GM20431 (cell line): ENCODE measurements at regions not wholly inside any gene's neighbourhood (a gene's known extent, or its start where the extent isn't known, plus 50 kb on each side); places are given as distances from the start of the nearest gene placed in this dataset.

Experiments used
- in situ Hi-C: fragments of 300-500 bp; cut with MseI, MboI; formaldehyde crosslinking; loops from one replicate; pipeline ENCODE4 v1.15.0; 2020; ENCODE audit warnings: low sequenced_read_pairs; ENCODE audit not compliant: unreplicated experiment

DNA sequence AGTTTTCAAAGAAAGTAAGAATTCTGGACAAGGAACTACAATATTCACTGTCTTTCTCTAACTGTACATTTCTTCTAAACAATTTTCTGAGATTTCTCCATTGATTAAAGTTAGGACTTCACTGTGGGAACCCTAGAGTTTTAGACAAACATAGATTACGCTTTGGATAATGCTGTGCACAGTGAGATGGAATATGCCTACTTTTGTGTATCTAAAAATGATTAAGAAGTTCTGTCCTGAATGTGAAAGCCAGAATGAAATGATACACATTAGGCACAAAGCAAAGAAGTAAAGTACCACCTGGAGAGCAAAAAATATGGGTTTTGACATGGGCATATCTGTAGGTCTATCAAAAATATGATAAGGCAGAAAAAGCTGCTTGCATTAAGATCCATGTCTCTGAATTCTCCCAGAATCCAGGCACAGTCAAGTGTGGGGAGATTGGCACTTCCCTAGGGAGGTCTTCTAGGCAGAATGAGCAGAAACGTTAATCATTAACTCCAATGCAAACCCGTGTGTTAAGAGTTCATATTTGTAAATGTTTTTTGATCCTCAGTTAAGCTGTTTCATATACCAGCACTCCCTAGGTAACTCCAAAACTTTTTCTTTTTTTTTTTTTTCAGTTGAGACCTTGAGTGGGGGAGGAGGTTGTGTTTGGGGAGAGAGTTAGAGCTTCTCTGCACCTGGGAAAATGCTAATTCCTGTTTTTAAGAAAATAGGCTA lies 467.1 kb downstream of the LMO4 start:
- in situ Hi-C loops = no loop called here

GRCh38 chr1:87796471-87796901 lies 467.8 kb downstream of the LMO4 start:
- in situ Hi-C loops = no loop called here

- in situ Hi-C loops = no loop called here
These were observed 470.8 kb downstream of the LMO4 start for GRCh38 chr1:87799451-87799850.

DNA sequence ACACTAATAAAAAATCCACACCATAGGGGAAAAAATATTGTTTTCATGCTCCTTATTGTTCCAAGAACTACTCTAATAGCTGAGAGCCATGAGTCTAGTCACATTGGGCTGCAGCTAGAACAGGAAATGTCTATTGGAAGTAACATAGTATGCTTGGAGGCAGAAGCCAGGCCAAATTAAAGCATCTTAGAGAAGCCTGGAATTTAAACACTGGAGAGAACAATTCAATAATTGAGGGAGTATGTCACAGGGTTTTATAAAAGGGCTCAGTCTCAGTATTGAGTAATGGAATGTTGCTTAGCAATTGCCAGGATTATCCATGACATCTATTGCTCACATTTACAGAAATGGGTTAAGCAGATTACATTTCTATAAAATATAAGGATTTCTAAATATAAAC lies 471.3 kb downstream of the LMO4 start:
- in situ Hi-C loops = no loop called here

GRCh38 chr1:87803375-87803774 lies 474.7 kb downstream of the LMO4 start:
- in situ Hi-C loops = no loop called here

DNA sequence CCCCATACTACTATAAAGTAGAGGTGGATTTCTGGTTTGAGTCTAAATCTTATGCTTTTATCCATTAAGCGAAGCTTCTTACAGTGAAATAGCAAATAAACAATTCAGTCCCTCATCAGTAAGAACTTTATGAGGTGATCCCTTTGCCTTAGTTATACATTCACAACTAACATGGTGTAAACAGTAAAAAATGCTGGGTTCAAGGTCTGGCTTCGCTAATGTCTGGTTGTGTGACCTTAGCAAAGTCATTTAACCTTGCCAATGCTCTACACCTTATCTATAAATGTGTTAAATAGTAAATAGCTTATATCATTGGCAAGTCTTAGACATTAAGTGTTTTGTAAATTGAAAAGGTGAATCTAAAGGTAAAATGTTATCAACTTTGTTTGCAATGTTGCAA lies 475.4 kb downstream of the LMO4 start:
- in situ Hi-C loops = no loop called here

- in situ Hi-C loops = no loop called here
These were observed 477.1 kb downstream of the LMO4 start for GRCh38 chr1:87805666-87806378.

GRCh38 chr1:87806379-87807094 lies 477.9 kb downstream of the LMO4 start:
- in situ Hi-C loops = no loop called here

DNA sequence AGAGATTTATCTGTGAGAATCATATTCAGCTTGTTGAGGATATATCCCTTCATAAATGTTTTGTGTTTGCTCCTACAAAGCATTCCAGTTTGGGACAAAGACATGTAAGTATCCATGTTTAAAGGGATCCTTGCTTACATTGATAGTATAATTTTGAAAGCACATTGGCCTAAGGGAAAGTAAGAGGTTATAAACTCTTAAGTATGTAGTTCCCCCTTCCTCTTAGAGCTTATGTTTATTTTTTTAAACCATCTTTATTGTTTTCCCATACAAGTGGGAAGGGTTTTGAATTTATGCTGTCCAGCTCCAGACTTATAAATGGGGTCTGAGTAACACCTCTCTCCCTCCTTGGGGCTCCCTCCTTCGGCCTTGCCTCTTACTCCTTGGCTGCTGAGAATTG lies 481.5 kb downstream of the LMO4 start:
- in situ Hi-C loops = no loop called here

GRCh38 chr1:87812871-87813577 lies 484.3 kb downstream of the LMO4 start:
- in situ Hi-C loops = no loop called here

DNA sequence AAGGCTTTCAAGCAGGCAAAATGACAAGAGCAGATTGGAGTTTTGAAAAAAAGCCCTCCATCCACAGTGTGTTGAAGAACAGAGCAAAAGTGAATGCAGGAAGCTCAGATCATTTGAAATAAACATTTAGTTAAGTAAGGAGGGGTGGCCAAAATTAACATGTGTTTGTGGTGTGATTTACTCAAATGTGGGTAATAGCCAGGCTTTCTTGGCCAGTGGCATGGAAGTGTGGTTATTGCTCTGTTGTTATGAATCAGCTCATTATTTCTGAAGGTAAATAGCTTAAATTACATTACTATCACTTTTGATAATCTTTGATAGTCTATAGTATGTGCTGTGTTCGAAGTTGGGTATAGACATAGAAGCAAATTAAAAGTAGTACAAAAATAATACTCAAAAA lies 485.9 kb downstream of the LMO4 start:
- in situ Hi-C loops = no loop called here

- in situ Hi-C loops = no loop called here
These were observed 488.0 kb downstream of the LMO4 start for GRCh38 chr1:87816646-87817045.

DNA sequence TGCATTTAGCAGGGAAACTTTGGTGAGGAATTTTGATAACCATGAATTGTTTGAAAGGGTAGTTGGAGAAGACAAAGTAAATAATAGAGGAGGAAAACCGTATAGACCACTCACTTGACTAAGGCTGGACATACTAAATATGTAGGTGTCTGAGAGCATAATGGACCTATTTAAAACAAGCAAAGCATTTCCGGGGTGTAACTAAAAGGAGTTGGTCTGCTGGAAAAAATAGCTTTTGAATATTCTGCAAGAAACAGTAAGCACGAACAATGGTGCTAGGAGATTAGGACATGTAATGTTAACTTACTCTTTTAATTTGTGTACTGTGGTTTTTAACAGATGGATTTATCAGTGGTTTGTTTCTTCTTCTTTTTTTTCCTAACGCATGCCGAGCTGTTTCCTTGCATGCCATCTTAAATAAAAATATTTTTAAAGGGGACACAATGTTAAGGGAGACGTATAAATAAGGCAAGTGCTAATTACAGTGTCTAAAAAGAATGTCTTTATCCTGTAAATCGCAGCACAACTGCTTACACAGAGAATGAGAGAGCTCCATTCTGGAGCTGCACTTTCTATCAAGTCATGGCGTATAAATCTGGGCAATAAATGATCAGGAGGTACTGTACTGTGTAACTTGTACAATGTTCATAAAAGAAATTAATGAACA lies 492.1 kb downstream of the LMO4 start:
- in situ Hi-C loops = no loop called here

- in situ Hi-C loops = no loop called here
These were observed 492.6 kb downstream of the LMO4 start for GRCh38 chr1:87821335-87821697.

GRCh38 chr1:87826681-87827251 lies 498.1 kb downstream of the LMO4 start:
- in situ Hi-C loops = no loop called here

- in situ Hi-C loops = no loop called here
These were observed 500.7 kb downstream of the LMO4 start for GRCh38 chr1:87829360-87829759.

DNA sequence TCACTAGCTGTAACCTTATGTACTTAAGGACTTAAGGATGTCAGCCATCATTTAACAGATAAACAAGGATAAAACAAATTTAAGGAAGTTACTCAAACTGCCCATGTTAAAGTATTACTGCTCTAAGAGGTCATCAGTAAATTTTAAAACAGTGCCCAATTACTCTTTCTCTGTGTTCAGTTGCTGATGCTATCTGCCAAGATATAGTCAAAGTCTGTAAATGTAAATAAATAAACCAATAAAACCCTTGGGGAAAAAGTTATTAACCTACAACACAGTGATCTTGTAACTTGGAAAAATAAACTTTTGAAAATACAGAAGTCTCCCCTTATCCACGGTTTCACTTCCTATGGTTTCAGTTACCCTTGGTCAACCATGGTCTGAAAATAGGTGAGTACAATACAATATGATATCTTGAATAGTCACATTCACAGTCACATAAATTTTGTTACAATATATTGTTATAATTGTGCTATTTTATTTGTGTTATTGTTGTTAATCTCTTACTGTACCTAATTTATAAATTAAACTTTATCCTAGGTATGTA lies 501.8 kb downstream of the LMO4 start:
- in situ Hi-C loops = no loop called here

DNA sequence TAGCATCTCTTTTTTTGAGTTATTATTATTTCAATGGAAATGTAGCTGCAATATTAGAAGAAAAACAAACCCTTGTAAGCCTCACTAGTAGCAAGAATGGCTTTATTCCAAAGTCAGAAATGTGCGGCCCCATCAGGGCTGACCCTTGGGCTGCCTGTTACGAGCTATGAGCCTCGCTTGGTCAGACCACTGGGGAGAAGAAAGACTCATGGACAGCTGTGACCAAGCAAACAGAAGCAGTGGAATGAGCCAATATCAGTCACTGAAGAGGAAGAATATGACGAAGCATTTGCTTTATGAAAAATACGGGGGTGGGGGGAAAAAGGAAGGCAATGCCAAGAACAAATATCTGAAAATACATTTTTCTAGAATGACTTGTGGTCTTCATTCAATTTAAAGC lies 504.5 kb downstream of the LMO4 start:
- in situ Hi-C loops = no loop called here

- in situ Hi-C loops = no loop called here
These were observed 505.5 kb downstream of the LMO4 start for GRCh38 chr1:87834151-87834550.
